Cardiac muscle cell (in vitro differentiated cells and primary cell): ENCODE measurements at regions not wholly inside any gene's neighbourhood (a gene's known extent, or its start where the extent isn't known, plus 50 kb on each side); places are given as distances from the start of the nearest gene placed in this dataset.

Source experiments
- DNase-seq, 2 donors: peaks; one replicate each; pipeline versions ENCODE4 v3.0.0 to v3.0.0-alpha.2; 2010 to 2017; ENCODE audit warnings: low read depth in 1 of 2, low spot score in 1 of 2
- H3K27ac ChIP-seq: fragments of 200-600 bp; sonication (generic); 2 replicates; pipeline ENCODE4 v1.5.1; 2016
- H3K27me3 ChIP-seq: fragments of 200-600 bp; sonication (generic); 2 replicates; pipeline ENCODE4 v1.6.0; 2016; ENCODE audit warnings: control low read depth
- H3K36me3 ChIP-seq: fragments of 200-600 bp; sonication (generic); 2 replicates; pipeline ENCODE4 v1.5.1; 2016; ENCODE audit warnings: control low read depth
- H3K4me1 ChIP-seq: fragments of 200-600 bp; sonication (generic); 2 replicates; pipeline ENCODE4 v1.8.1; 2017; ENCODE audit warnings: low read depth, mild to moderate bottlenecking, mixed run types
- H3K4me3 ChIP-seq: fragments of 200-600 bp; sonication (generic); 2 replicates; pipeline ENCODE4 v1.5.1; 2016; ENCODE audit warnings: mild to moderate bottlenecking
- H3K9me3 ChIP-seq: fragments of 200-600 bp; sonication (generic); 2 replicates; pipeline ENCODE4 v1.5.1; 2017; ENCODE audit warnings: low read depth, mild to moderate bottlenecking, control low read depth
- TF ChIP-seq, protein P1 (sequence below): IDR thresholded peaks from 2 replicates; pipeline ENCODE4 v1.5.1; 2012; ENCODE audit warnings: low read depth, mild to moderate bottlenecking, low read length

DNA sequence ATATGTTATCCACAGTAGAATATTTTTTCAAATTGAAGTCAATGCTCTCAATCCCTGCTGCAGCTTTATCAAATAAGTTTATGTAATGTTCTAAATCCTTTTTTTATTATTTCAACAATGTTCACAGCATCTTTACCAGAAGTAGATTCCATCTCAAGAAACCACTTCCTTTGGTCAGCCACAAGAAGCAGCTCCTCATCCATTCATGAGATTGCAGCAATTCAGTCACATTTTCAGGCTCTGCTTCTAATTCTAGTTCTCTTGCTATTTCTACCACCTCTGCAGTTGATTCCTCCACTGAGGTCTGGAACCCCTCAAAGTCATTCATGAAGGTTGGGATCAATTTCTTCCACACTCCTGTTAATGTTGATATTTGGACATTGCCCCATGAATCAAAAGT is 2301.3 kb upstream of the TENM3 start:
- no peaks in the 10 kb centered on the region for H3K36me3 ChIP-seq
- TF ChIP-seq, protein P1, sequence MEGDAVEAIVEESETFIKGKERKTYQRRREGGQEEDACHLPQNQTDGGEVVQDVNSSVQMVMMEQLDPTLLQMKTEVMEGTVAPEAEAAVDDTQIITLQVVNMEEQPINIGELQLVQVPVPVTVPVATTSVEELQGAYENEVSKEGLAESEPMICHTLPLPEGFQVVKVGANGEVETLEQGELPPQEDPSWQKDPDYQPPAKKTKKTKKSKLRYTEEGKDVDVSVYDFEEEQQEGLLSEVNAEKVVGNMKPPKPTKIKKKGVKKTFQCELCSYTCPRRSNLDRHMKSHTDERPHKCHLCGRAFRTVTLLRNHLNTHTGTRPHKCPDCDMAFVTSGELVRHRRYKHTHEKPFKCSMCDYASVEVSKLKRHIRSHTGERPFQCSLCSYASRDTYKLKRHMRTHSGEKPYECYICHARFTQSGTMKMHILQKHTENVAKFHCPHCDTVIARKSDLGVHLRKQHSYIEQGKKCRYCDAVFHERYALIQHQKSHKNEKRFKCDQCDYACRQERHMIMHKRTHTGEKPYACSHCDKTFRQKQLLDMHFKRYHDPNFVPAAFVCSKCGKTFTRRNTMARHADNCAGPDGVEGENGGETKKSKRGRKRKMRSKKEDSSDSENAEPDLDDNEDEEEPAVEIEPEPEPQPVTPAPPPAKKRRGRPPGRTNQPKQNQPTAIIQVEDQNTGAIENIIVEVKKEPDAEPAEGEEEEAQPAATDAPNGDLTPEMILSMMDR: no peak
- no peaks in the 10 kb centered on the region for H3K4me1 ChIP-seq
- H3K27ac ChIP-seq: no peak overlapping the region
- no peak overlapping the region for H3K4me3 ChIP-seq
- H3K27me3 ChIP-seq: no peaks in the 10 kb centered on the region
- no peaks in the 10 kb centered on the region for H3K9me3 ChIP-seq
- no peak for DNase-seq

DNA sequence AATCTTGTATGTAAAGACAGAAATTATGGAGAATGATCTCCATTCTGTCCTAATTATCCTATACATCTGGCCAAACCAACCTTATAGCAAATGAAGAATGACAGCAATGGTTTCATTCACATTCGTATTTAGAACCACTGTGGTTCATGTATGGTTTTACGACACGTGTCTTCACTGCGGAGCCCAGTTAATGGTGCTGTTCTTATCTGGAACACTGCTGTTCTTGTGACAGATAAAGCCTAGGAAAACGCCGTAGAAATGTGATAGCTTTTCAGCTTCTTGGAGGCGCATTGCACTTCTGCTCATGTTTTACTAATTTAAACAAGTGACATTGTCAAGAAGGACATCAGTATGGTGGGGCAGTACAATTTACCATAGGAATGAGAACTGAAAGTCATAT is 2266.4 kb upstream of the TENM3 start:
- Histone ChIP-seq H3K27ac (no peak overlapping the region), H3K9me3 (no peaks in the 10 kb centered on the region), H3K4me1 (no peaks in the 10 kb centered on the region), H3K27me3 (no peaks in the 10 kb centered on the region), H3K4me3 (no peak overlapping the region), H3K36me3 (no peaks in the 10 kb centered on the region)
- TF ChIP-seq, protein P1: no peak
- DNase-seq: no peak

DNA sequence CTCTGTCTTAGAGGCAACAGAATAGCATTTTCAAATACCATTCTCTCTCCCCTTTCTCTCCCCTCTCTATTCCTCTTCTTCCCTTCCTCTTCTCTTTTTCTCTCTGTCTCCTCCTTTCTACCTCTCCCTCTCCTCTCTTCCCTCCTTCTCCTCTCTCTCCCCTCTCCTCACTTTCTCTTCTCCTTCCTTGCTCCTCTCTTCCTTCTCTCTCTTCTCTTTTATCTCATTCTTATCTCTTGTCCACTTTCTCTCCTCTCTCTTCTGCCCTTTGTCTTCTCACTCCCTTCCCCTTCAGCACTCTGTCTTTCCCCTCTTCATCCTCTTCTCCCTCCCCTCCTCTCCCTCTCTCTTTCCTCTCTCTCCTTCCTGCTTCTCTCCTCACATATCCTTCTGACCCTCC is 2265.8 kb upstream of the TENM3 start:
- H3K27ac ChIP-seq: no peak overlapping the region
- no peaks in the 10 kb centered on the region for H3K36me3 ChIP-seq
- DNase-seq: no peak
- no peaks in the 10 kb centered on the region for H3K27me3 ChIP-seq
- H3K9me3 ChIP-seq: no peaks in the 10 kb centered on the region
- H3K4me3 ChIP-seq: no peak overlapping the region
- no peaks in the 10 kb centered on the region for H3K4me1 ChIP-seq
- TF ChIP-seq, protein P1: no peak

DNA sequence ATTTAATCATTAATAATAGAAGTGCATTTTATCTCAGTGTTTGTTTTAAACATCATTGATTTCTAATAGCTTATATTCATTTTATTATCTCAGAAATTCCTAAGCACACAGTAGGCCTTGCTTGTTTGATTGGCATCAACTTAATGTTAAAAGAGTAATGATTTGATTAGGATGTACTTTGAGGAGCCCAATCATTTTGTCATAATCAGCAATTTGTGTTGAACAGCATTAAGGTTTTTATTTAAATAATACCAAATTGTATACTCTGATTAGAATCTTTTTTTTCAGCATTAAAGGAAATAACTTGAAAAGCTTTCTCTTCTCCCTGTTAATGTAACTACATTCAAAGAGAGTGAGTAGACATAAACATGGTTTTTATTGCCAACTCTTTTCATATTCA is 2262.0 kb upstream of the TENM3 start:
- DNase-seq: no peak
- Histone ChIP-seq H3K27ac (no peak overlapping the region), H3K9me3 (no peaks in the 10 kb centered on the region), H3K27me3 (no peaks in the 10 kb centered on the region), H3K36me3 (no peaks in the 10 kb centered on the region), H3K4me1 (no peaks in the 10 kb centered on the region), H3K4me3 (no peak overlapping the region)
- TF ChIP-seq, protein P1: no peak

DNA sequence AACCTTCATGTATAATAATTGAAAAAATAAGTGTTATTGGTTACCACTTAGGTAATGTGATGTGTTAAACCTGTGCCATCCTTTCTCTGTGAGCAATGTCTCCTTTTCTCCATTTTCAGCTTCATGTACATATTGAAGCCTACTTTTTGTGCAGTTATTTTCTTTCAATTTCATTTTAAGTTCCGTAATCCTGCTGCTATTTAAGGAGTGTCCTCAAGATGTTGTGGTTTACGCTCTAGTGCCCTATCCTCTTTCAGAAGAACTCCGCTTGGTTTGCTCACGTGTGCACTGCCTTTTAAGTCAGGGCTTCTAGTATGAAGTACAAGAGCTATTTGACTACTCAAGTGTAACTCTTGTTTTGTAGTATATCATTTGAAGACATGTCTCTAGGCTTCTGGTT is 2253.2 kb upstream of the TENM3 start:
- Histone ChIP-seq H3K27ac (no peak overlapping the region), H3K9me3 (no peaks in the 10 kb centered on the region), H3K27me3 (no peaks in the 10 kb centered on the region), H3K4me1 (no peaks in the 10 kb centered on the region), H3K36me3 (no peaks in the 10 kb centered on the region), H3K4me3 (no peak overlapping the region)
- TF ChIP-seq, protein P1: no peak
- no peak for DNase-seq

DNA sequence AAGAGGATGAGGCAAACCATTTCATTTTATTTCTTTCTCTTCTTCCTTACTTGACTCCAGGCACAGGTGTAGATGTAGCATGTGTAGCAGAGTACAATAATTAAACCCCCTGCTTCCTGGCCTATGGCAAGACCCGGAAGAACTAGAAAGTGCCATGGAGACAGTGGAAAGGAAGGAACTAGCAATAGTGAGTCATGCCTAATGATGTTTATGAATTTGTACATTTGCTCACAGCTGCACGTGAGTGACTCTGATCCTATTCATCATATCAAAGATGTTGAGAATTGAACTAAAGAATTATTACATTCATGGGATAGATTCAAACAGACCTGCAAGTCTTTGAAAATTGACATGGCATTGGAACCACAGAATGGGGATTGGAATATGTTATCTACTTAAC is 2233.9 kb upstream of the TENM3 start:
- Histone ChIP-seq H3K9me3 (no peaks in the 10 kb centered on the region), H3K27me3 (no peaks in the 10 kb centered on the region), H3K4me3 (no peak overlapping the region), H3K36me3 (no peaks in the 10 kb centered on the region), H3K27ac (no peak overlapping the region), H3K4me1 (no peaks in the 10 kb centered on the region)
- TF ChIP-seq, protein P1: no peak
- DNase-seq: no peak
